ENCODE measurements at regions not wholly inside any gene's neighbourhood (a gene's known extent, or its start where the extent isn't known, plus 50 kb on each side); places are given as distances from the start of the nearest gene placed in this dataset.

- no peaks in the 10 kb centered on the region for H3K9me3 Mint-ChIP-seq
- H3K4me3 Mint-ChIP-seq: no peak overlapping the region
- no peak for DNase-seq
- H3K27ac Mint-ChIP-seq: no peak overlapping the region
- no peak for ATAC-seq
- POLR2A ChIA-PET: no interaction called here
- intact Hi-C loops (cut with micrococcal nuclease): no loop called here
- TF ChIP-seq, protein P1, sequence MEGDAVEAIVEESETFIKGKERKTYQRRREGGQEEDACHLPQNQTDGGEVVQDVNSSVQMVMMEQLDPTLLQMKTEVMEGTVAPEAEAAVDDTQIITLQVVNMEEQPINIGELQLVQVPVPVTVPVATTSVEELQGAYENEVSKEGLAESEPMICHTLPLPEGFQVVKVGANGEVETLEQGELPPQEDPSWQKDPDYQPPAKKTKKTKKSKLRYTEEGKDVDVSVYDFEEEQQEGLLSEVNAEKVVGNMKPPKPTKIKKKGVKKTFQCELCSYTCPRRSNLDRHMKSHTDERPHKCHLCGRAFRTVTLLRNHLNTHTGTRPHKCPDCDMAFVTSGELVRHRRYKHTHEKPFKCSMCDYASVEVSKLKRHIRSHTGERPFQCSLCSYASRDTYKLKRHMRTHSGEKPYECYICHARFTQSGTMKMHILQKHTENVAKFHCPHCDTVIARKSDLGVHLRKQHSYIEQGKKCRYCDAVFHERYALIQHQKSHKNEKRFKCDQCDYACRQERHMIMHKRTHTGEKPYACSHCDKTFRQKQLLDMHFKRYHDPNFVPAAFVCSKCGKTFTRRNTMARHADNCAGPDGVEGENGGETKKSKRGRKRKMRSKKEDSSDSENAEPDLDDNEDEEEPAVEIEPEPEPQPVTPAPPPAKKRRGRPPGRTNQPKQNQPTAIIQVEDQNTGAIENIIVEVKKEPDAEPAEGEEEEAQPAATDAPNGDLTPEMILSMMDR (IDR thresholded peaks at IDR 0.05): no peak
- H3K4me1 Mint-ChIP-seq (ENCODE audit: low read depth): no peaks in the 10 kb centered on the region
- peaks cover 3% of the 10 kb centered on the region for H3K27me3 Mint-ChIP-seq
- no peaks in the 10 kb centered on the region for H3K36me3 Mint-ChIP-seq (ENCODE audit: low read depth)
- CTCF ChIA-PET: no interaction called here
Observed at GRCh38 chr13:76512721-76513145, 373.5 kb downstream of the KCTD12 start.

DNA sequence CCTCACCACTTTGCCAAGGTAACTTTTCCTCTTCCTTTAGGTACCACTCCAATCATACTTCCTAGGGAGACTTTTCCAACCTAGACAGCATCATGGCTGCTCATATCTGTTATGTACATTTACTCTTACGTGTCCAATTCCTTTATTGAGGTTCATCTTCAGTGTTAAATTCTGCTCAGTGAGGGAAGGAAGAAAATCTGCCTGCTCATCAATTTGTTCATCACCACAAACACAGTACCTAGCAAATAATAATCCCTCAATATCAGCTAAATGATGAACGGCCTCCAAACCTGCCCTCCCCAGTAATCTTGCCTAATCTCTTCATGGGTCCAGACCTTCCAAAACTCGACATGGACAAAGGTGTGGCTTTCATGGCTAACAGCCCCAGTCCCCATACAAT, 380.8 kb downstream of the KCTD12 start:
- no peaks in the 10 kb centered on the region for H3K36me3 Mint-ChIP-seq (ENCODE audit: low read depth)
- H3K27me3 Mint-ChIP-seq: peaks cover 2% of the 10 kb centered on the region
- DNase-seq (no peak), ATAC-seq (no peak)
- ChIA-PET CTCF (no interaction called here), POLR2A (no interaction called here)
- H3K9me3 Mint-ChIP-seq: no peaks in the 10 kb centered on the region
- H3K27ac Mint-ChIP-seq: no peak overlapping the region
- H3K4me1 Mint-ChIP-seq (ENCODE audit: low read depth): no peaks in the 10 kb centered on the region
- H3K4me3 Mint-ChIP-seq: no peak overlapping the region
- TF ChIP-seq, protein P1 (IDR thresholded peaks at IDR 0.05): no peak
- intact Hi-C loops (cut with micrococcal nuclease): no loop called here

GRCh38 chr13:76503766-76504165, 382.4 kb downstream of the KCTD12 start:
- Mint-ChIP-seq H3K36me3 (ENCODE audit: low read depth) (no peaks in the 10 kb centered on the region), H3K4me1 (ENCODE audit: low read depth) (no peaks in the 10 kb centered on the region), H3K9me3 (no peaks in the 10 kb centered on the region), H3K4me3 (no peak overlapping the region), H3K27ac (no peak overlapping the region), H3K27me3 (no peaks in the 10 kb centered on the region)
- intact Hi-C loops (cut with micrococcal nuclease): no loop called here
- ChIA-PET POLR2A (no interaction called here), CTCF (no interaction called here)
- DNase-seq (no peak), ATAC-seq (no peak)
- TF ChIP-seq, protein P1 (IDR thresholded peaks at IDR 0.05): no peak

DNA sequence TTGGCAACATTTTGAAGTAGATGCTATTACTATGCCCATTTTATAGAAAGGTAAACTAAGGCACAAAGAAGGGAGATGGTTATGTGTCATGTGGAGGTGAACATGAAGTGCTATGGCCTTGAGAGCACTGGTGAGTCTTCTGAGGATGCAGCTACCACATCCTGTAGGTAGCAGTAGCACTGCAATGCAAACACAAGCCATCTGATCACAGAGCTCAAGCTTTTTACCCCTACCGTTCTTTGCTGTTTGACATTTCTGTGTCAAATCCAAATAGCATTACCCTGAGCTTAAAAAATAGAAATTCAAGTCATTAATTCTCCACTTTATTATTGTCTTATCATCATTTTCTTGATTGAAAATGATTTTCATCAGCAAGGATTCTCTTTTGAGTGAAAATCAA, 382.9 kb downstream of the KCTD12 start:
- no peak for DNase-seq
- no peak for ATAC-seq
- no peak overlapping the region for H3K27ac Mint-ChIP-seq
- H3K27me3 Mint-ChIP-seq: no peaks in the 10 kb centered on the region
- H3K4me1 Mint-ChIP-seq (ENCODE audit: low read depth): no peaks in the 10 kb centered on the region
- no peak overlapping the region for H3K4me3 Mint-ChIP-seq
- ChIA-PET CTCF (no interaction called here), POLR2A (no interaction called here)
- intact Hi-C loops (cut with micrococcal nuclease): no loop called here
- H3K36me3 Mint-ChIP-seq (ENCODE audit: low read depth): no peaks in the 10 kb centered on the region
- TF ChIP-seq, protein P1 (IDR thresholded peaks at IDR 0.05): no peak
- H3K9me3 Mint-ChIP-seq: no peaks in the 10 kb centered on the region

GRCh38 chr13:76500894-76501293, 385.3 kb downstream of the KCTD12 start:
- DNase-seq (no peak), ATAC-seq (no peak)
- H3K27me3 Mint-ChIP-seq: no peaks in the 10 kb centered on the region
- no peak overlapping the region for H3K27ac Mint-ChIP-seq
- CTCF ChIA-PET: no interaction called here
- POLR2A ChIA-PET: no interaction called here
- no peaks in the 10 kb centered on the region for H3K9me3 Mint-ChIP-seq
- intact Hi-C loops (cut with micrococcal nuclease): no loop called here
- H3K4me1 Mint-ChIP-seq (ENCODE audit: low read depth): no peaks in the 10 kb centered on the region
- TF ChIP-seq, protein P1 (IDR thresholded peaks at IDR 0.05): no peak
- H3K36me3 Mint-ChIP-seq (ENCODE audit: low read depth): no peaks in the 10 kb centered on the region
- no peak overlapping the region for H3K4me3 Mint-ChIP-seq
